IMR-90 (cell line): ENCODE measurements at regions not wholly inside any gene's neighbourhood (a gene's known extent, or its start where the extent isn't known, plus 50 kb on each side); places are given as distances from the start of the nearest gene placed in this dataset.

ENCODE experiments used
- BHLHE40 ChIP-seq: fragments of 150-350 bp; IDR thresholded peaks from 2 replicates; pipeline ENCODE4 v1.6.1; 2016; ENCODE audit warnings: mild to moderate bottlenecking, low read depth, low read length
- CEBPB ChIP-seq: IDR thresholded peaks from 2 replicates; pipeline ENCODE4 v1.6.1; 2012; ENCODE audit warnings: low read depth, low read length, improper control_type of control experiment
- CHD1 ChIP-seq: IDR thresholded peaks from 2 replicates; pipeline ENCODE4 v1.6.1; 2012; ENCODE audit warnings: low read depth, low read length, improper control_type of control experiment
- CTCF ChIP-seq: conservative IDR thresholded peaks from 2 replicates; pipeline ENCODE4 v1.5.1; 2012; ENCODE audit warnings: mild to moderate bottlenecking, low read depth, low read length, improper control_type of control experiment
- FOS ChIP-seq: fragments of 150-350 bp; IDR thresholded peaks from 2 replicates; pipeline ENCODE4 v1.6.1; 2016; ENCODE audit warnings: low read depth, low read length
- MAZ ChIP-seq: IDR thresholded peaks from 2 replicates; pipeline ENCODE4 v1.6.1; 2012; ENCODE audit warnings: low read depth, mild to moderate bottlenecking, low read length, improper control_type of control experiment, moderate library complexity, borderline replicate concordance
- MXI1 ChIP-seq: IDR thresholded peaks from 2 replicates; pipeline ENCODE4 v1.6.1; 2012; ENCODE audit warnings: low read depth, mild to moderate bottlenecking, low read length, moderate library complexity, borderline replicate concordance
- POLR2A ChIP-seq: IDR thresholded peaks from 2 replicates; pipeline ENCODE4 v1.6.1; 2012; ENCODE audit warnings: mild to moderate bottlenecking, low read depth, low read length
- RAD21 ChIP-seq: IDR thresholded peaks from 2 replicates; pipeline ENCODE4 v1.6.1; 2012; ENCODE audit warnings: low read length, improper control_type of control experiment
- RCOR1 ChIP-seq: IDR thresholded peaks from 2 replicates; pipeline ENCODE4 v1.6.1; 2012; ENCODE audit warnings: mild to moderate bottlenecking, low read length, improper control_type of control experiment; ENCODE audit not compliant: insufficient replicate concordance
- RFX5 ChIP-seq: IDR thresholded peaks from 2 replicates; pipeline ENCODE4 v1.8.0; 2012; ENCODE audit warnings: low read depth, mild to moderate bottlenecking, low read length, moderate library complexity
- SMC3 ChIP-seq: fragments of 150-350 bp; IDR thresholded peaks from 2 replicates; pipeline ENCODE4 v1.6.1; 2016; ENCODE audit warnings: low read depth, mild to moderate bottlenecking, antibody characterized with exemption, low read length, moderate library complexity

DNA sequence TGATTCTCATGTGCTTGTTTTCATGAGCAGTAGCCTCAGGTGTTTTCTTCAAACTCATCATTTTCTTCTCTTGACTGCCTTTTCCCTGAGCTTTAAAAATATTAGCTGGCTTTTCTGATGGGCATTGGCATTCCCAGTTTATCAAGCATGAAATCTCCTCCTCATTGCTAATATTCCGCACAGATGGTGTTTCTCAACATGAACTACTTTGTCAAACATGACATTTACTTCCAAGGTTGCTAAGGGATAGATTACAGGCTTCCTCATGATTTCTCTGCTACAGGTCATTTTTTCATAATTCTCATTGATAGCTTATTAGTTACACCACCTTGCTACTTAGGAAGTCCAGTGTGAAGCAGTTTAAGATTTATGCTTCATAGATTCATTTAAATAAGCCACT lies 1116.9 kb upstream of the CNTNAP5 start:
- TF ChIP-seq POLR2A, result no peak
- no peak for TF ChIP-seq CTCF
- TF ChIP-seq RAD21, result no peak
- TF ChIP-seq BHLHE40, result no peak
- TF ChIP-seq MAZ, result no peak
- no peak for TF ChIP-seq RCOR1
- no peak for TF ChIP-seq CEBPB
- TF ChIP-seq CHD1, result no peak
- no peak for TF ChIP-seq RFX5
- TF ChIP-seq SMC3, result no peak
- no peak for TF ChIP-seq MXI1
- no peak for TF ChIP-seq FOS
